A673 (cell line): ENCODE measurements at regions not wholly inside any gene's neighbourhood (a gene's known extent, or its start where the extent isn't known, plus 50 kb on each side); places are given as distances from the start of the nearest gene placed in this dataset.

Experiments
- BruUV-seq: library from RNA; stranded (reverse); fragments of 400-500 nt; replicated peaks from 2 replicates; lab custom pipeline; 2021; lab: Mats Ljungman, UMichigan
- CTCF ChIA-PET: fragments of 300-600 bp; sonication (Branson Sonifier 250); formaldehyde crosslinking; loops from one replicate; lab custom pipeline; 2022; ENCODE audit warnings: antibody characterized with exemption; lab: Charles Lee
- POLR2A ChIA-PET: fragments of 300-600 bp; sonication (Branson Sonifier 250); formaldehyde crosslinking; loops from one replicate; lab custom pipeline; 2022; ENCODE audit warnings: antibody characterized with exemption; ENCODE audit not compliant: low non-redundant PET; lab: Charles Lee
- DNase-seq: peaks from one replicate; pipeline ENCODE4 v3.0.0-alpha.2; 2015; ENCODE audit warnings: low spot score
- H3K27ac ChIP-seq: fragments of 200-600 bp; sonication (generic); 2 replicates; pipeline ENCODE4 v1.5.1; 2016; ENCODE audit warnings: mixed run types, low read depth, mild to moderate bottlenecking, mixed read lengths, antibody characterized with exemption, low read length; ENCODE audit not compliant: poor library complexity, severe bottlenecking
- H3K27me3 ChIP-seq: fragments of 200-600 bp; sonication (generic); replicated peaks from 2 replicates; pipeline ENCODE4 v1.6.1; 2017; ENCODE audit warnings: mixed run types, low read depth, mild to moderate bottlenecking, mixed read lengths, antibody characterized with exemption, low read length; ENCODE audit not compliant: insufficient read depth, poor library complexity
- H3K36me3 ChIP-seq: fragments of 200-600 bp; sonication (generic); 2 replicates; pipeline ENCODE4 v1.6.1; 2016; ENCODE audit warnings: mixed run types, mild to moderate bottlenecking, mixed read lengths, antibody characterized with exemption, low read length; ENCODE audit not compliant: insufficient read depth, poor library complexity, severe bottlenecking
- H3K4me1 ChIP-seq: fragments of 200-600 bp; sonication (generic); 2 replicates; pipeline ENCODE4 v1.6.1; 2017; ENCODE audit warnings: mixed run types, mild to moderate bottlenecking, mixed read lengths, antibody characterized with exemption, low read length; ENCODE audit not compliant: insufficient read depth, poor library complexity, severe bottlenecking
- H3K4me3 ChIP-seq: fragments of 200-600 bp; sonication (generic); 2 replicates; pipeline ENCODE4 v1.5.1; 2016; ENCODE audit warnings: low read depth, mixed run types, mild to moderate bottlenecking, mixed read lengths, low read length; ENCODE audit not compliant: poor library complexity, severe bottlenecking
- H3K9me3 ChIP-seq: fragments of 200-600 bp; sonication (generic); 2 replicates; pipeline ENCODE4 v1.6.1; 2016; ENCODE audit warnings: mixed run types, low read depth, mild to moderate bottlenecking, mixed read lengths, antibody characterized with exemption, low read length; ENCODE audit not compliant: poor library complexity, severe bottlenecking
- CTCF ChIP-seq: fragments of 300-800, 200-600 bp; sonication (generic); conservative IDR thresholded peaks from 2 replicates; pipeline ENCODE4 v1.5.1; 2017; ENCODE audit warnings: low read depth, mild to moderate bottlenecking, antibody characterized with exemption, low read length, moderate library complexity, mixed read lengths
- EZH2 ChIP-seq: fragments of 200-600 bp; sonication (generic); IDR thresholded peaks from 2 replicates; pipeline ENCODE4 v1.6.1; 2017; ENCODE audit warnings: borderline replicate concordance, low read depth, mild to moderate bottlenecking, mixed read lengths, antibody characterized with exemption, low read length; ENCODE audit not compliant: poor library complexity, severe bottlenecking
- intact Hi-C: fragments of 100-400 bp; cut with micrococcal nuclease; formaldehyde crosslinking; loops from one replicate; pipeline ENCODE4 v1.10.0; 2022; ENCODE audit not compliant: unreplicated experiment

- Histone ChIP-seq H3K36me3 (no peaks in the 10 kb centered on the region), H3K4me1 (peaks cover 4% of the 10 kb centered on the region), H3K4me3 (no peak overlapping the region), H3K9me3 (no peaks in the 10 kb centered on the region), H3K27me3 (no peaks in the 10 kb centered on the region), H3K27ac (no peak overlapping the region)
- POLR2A ChIA-PET = no interaction called here
- BruUV-seq = no TSS peak
- CTCF ChIA-PET = no interaction called here
- TF ChIP-seq CTCF = no peak
- no peak for TF ChIP-seq EZH2
- intact Hi-C loops = loop anchor here (10.0 kb wide), 2 partner anchors 337 to 377 kb away; partner anchors contain the start of genes CDC26 and PRPF4
- no peak for DNase-seq
Observed at GRCh38 chr9:113651896-113652295, 188.4 kb downstream of the RGS3 start.

GRCh38 chr9:113652355-113653152 lies 189.0 kb downstream of the RGS3 start:
- ChIA-PET POLR2A (no interaction called here), CTCF (interaction anchor here (6.6 kb wide), 1 partner anchor 61 kb away, joined by 203 read pairs; no protein-coding TSS in a partner anchor)
- no peak for DNase-seq
- no peaks in the 10 kb centered on the region for H3K27me3 ChIP-seq
- H3K4me3 ChIP-seq = no peak overlapping the region
- no peaks in the 10 kb centered on the region for H3K36me3 ChIP-seq
- no TSS peak for BruUV-seq
- no peak overlapping the region for H3K27ac ChIP-seq
- H3K4me1 ChIP-seq = peaks cover 4% of the 10 kb centered on the region
- no peaks in the 10 kb centered on the region for H3K9me3 ChIP-seq
- TF ChIP-seq EZH2 = no peak
- TF ChIP-seq CTCF = no peak
- intact Hi-C loops = loop anchor here (10.0 kb wide), 2 partner anchors 338 to 378 kb away; partner anchors contain the start of genes CDC26 and PRPF4

- ChIA-PET CTCF (interaction anchor here (5.4 to 6.6 kb wide), 2 partner anchors 62 to 208 kb away, joined by 41 to 203 read pairs; no protein-coding TSS in a partner anchor), POLR2A (interaction anchor here (0.7 kb wide), 1 partner anchor 64 kb away, joined by 3 read pairs; no protein-coding TSS in a partner anchor)
- Histone ChIP-seq H3K9me3 (no peaks in the 10 kb centered on the region), H3K4me3 (no peak overlapping the region), H3K4me1 (peaks cover 4% of the 10 kb centered on the region), H3K27me3 (no peaks in the 10 kb centered on the region), H3K27ac (no peak overlapping the region), H3K36me3 (no peaks in the 10 kb centered on the region)
- no peak for TF ChIP-seq EZH2
- no peak for TF ChIP-seq CTCF
- intact Hi-C loops = loop anchor here (10.0 kb wide), 2 partner anchors 339 to 379 kb away; partner anchors contain the start of genes CDC26 and PRPF4
- BruUV-seq = no TSS peak
- no peak for DNase-seq
Observed at GRCh38 chr9:113653746-113654604, 190.4 kb downstream of the RGS3 start.
